ENCODE measurements at regions not wholly inside any gene's neighbourhood (a gene's known extent, or its start where the extent isn't known, plus 50 kb on each side); places are given as distances from the start of the nearest gene placed in this dataset.
"Not testable (repeated sequence)": the region's sequence is repeated elsewhere in the genome, so short reads cannot be mapped to it uniquely, and the experiment has no call there.

DNA sequence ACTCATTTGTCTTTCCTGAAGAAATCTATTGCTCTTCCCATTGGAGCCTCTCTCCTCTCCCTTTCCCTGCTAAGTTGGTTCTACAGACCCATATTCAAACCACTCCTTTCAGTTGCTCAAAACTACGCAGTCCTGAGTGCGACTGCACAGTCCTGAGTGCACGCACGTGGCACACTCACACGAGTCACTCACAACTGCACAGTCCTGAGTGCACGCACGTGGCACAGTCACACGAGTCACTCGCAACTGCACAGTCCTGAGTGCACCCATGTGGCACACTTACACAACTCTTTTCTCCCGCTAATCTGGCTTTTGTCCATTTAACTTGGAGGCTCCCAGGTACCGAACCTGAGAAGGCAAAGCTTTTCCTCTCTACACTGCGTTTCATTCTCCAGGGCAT is 159.7 kb downstream of the RNASET2 start:
- TF ChIP-seq, protein P1, sequence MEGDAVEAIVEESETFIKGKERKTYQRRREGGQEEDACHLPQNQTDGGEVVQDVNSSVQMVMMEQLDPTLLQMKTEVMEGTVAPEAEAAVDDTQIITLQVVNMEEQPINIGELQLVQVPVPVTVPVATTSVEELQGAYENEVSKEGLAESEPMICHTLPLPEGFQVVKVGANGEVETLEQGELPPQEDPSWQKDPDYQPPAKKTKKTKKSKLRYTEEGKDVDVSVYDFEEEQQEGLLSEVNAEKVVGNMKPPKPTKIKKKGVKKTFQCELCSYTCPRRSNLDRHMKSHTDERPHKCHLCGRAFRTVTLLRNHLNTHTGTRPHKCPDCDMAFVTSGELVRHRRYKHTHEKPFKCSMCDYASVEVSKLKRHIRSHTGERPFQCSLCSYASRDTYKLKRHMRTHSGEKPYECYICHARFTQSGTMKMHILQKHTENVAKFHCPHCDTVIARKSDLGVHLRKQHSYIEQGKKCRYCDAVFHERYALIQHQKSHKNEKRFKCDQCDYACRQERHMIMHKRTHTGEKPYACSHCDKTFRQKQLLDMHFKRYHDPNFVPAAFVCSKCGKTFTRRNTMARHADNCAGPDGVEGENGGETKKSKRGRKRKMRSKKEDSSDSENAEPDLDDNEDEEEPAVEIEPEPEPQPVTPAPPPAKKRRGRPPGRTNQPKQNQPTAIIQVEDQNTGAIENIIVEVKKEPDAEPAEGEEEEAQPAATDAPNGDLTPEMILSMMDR (IDR thresholded peaks at IDR 0.05; ENCODE audit: unreplicated experiment), result no peak
- DNase-seq, result no peak
- Mint-ChIP-seq H3K36me3 (ENCODE audit: insufficient read depth, unreplicated experiment) (no peaks in the 10 kb centered on the region), H3K9me3 (ENCODE audit: low read depth, unreplicated experiment) (no peaks in the 10 kb centered on the region), H3K27me3 (ENCODE audit: unreplicated experiment) (peaks cover 24% of the 10 kb centered on the region), H3K4me1 (ENCODE audit: low read depth, unreplicated experiment) (no peaks in the 10 kb centered on the region), H3K4me3 (ENCODE audit: low read depth, unreplicated experiment) (no peak overlapping the region), H3K27ac (ENCODE audit: unreplicated experiment) (no peak overlapping the region)
- intact Hi-C loops (cut with micrococcal nuclease; ENCODE audit: unreplicated experiment), result no loop called here
- CTCF ChIA-PET, result no interaction called here
- BruUV-seq (replicated peaks), result no TSS peak

DNA sequence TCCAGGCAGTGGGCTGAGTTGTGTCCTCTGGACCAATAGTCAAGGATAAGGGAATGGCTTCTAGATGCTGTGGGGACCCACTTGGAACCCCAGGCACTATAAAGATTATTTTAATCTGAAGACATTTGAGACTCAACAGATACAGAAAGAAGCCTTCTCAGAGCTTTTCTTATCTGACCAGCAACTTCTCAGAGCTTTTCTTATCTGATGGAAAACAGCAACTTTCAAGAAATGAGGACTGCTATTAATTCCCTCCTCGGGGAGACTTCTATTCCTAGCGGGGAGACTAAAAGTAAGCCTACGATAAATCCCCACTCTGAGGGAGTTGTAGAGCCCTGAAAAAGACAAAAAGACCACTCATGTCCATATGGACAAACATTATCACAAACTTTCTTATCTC is 160.5 kb downstream of the RNASET2 start:
- H3K4me3 Mint-ChIP-seq (ENCODE audit: low read depth, unreplicated experiment), result no peak overlapping the region
- no TSS peak for BruUV-seq (replicated peaks)
- no peaks in the 10 kb centered on the region for H3K36me3 Mint-ChIP-seq (ENCODE audit: insufficient read depth, unreplicated experiment)
- TF ChIP-seq, protein P1 (IDR thresholded peaks at IDR 0.05; ENCODE audit: unreplicated experiment), result no peak
- no peaks in the 10 kb centered on the region for H3K4me1 Mint-ChIP-seq (ENCODE audit: low read depth, unreplicated experiment)
- H3K27ac Mint-ChIP-seq (ENCODE audit: unreplicated experiment), result no peak overlapping the region
- intact Hi-C loops (cut with micrococcal nuclease; ENCODE audit: unreplicated experiment), result no loop called here
- peaks cover 31% of the 10 kb centered on the region for H3K27me3 Mint-ChIP-seq (ENCODE audit: unreplicated experiment)
- CTCF ChIA-PET, result no interaction called here
- H3K9me3 Mint-ChIP-seq (ENCODE audit: low read depth, unreplicated experiment), result no peaks in the 10 kb centered on the region
- no peak for DNase-seq

DNA sequence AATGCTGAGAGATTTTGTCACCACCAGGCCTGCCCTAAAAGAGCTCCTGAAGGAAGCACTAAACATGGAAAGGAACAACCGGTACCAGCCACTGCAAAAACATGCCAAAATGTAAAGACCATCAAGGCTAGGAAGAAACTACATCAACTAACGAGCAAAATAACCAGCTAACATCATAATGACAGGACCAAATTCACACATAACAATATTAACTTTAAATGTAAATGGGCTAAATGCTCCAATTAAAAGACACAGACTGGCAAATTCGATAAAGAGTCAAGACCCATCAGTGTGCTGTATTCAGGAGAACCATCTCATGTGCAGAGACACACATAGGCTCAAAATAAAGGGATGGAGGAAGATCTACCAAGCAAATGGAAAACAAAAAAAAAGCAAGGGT is 163.8 kb upstream of the RPS6KA2 start:
- CTCF ChIA-PET; DNase-seq; H3K36me3 Mint-ChIP-seq (ENCODE audit: insufficient read depth, unreplicated experiment); H3K27ac Mint-ChIP-seq (ENCODE audit: unreplicated experiment); intact Hi-C loops (cut with micrococcal nuclease; ENCODE audit: unreplicated experiment); BruUV-seq (replicated peaks); H3K4me3 Mint-ChIP-seq (ENCODE audit: low read depth, unreplicated experiment); H3K9me3 Mint-ChIP-seq (ENCODE audit: low read depth, unreplicated experiment); H3K4me1 Mint-ChIP-seq (ENCODE audit: low read depth, unreplicated experiment): not testable (repeated sequence)
- H3K27me3 Mint-ChIP-seq (ENCODE audit: unreplicated experiment), result peaks cover 32% of the 10 kb centered on the region

DNA sequence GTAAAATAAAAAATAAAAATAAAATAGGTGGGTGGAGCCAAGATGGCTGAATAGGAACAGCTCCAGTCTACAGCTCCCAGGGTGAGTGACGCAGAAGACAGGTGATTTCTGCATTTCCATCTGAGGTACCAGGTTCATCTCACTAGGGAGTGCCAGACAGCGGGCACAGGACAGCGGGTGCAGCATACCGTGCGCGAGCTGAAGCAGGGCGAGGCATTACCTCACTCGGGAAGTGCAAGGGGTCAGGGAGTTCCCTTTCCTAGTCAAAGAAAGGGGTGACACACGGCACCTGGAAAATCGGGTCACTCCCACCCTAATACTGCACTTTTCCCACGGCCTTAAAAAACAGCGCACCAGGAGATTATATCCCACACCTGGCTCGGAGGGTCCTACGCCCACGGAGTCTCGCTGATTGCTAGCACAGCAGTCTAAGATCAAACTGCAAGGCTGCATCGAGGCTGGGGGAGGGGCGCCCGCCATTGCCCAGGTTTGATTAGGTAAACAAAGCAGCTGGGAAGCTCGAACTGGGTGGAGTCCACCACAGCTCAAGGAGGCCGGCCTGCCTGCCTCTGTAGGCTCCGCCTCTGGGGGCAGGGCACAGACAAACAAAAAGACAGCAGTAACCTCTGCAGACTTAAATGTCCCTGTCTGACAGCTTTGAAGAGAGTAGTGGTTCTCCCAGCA is 161.9 kb upstream of the RPS6KA2 start:
- CTCF ChIA-PET, result interaction anchor here (0.9 kb wide), 1 partner anchor 162 kb away, joined by 5 read pairs; no protein-coding TSS in a partner anchor
- peaks cover 32% of the 10 kb centered on the region for H3K27me3 Mint-ChIP-seq (ENCODE audit: unreplicated experiment)
- H3K9me3 Mint-ChIP-seq (ENCODE audit: low read depth, unreplicated experiment), result not testable (repeated sequence)

DNA sequence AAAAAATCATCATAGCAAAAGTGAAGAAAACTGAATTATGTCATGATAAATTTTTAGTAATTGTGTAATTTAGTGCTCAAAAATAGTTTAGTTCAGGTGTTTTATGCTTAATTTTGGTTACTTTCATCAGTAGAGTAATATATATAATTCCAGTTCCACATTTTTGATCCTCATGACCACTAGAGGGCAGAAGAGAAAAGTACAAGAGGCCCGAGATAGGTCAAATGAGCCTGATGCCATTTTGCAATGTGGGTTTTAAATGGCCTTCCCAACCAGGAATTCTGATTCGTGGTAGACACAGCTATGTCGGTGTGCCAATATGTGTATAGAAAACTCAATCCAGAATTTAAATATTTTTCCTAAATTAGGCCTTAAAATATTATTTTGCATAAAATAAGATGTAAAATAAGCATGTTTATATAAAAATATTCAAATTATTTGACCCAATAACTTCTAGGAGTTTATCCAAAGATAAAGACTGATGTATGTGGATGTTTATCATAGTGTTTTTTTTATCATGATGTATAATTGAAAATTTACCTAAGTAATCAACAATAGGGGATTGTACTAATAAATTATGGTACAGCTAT is 159.7 kb upstream of the RPS6KA2 start:
- BruUV-seq (replicated peaks), result no TSS peak
- Mint-ChIP-seq H3K4me1 (ENCODE audit: low read depth, unreplicated experiment) (no peaks in the 10 kb centered on the region), H3K27me3 (ENCODE audit: unreplicated experiment) (peaks cover 25% of the 10 kb centered on the region), H3K36me3 (ENCODE audit: insufficient read depth, unreplicated experiment) (no peaks in the 10 kb centered on the region), H3K9me3 (ENCODE audit: low read depth, unreplicated experiment) (no peaks in the 10 kb centered on the region), H3K4me3 (ENCODE audit: low read depth, unreplicated experiment) (no peak overlapping the region), H3K27ac (ENCODE audit: unreplicated experiment) (no peak overlapping the region)
- CTCF ChIA-PET, result interaction anchor here (2.3 kb wide), 1 partner anchor 164 kb away, joined by 14 read pairs; no protein-coding TSS in a partner anchor
- DNase-seq, result peak; percentile 37
- TF ChIP-seq, protein P1 (IDR thresholded peaks at IDR 0.05; ENCODE audit: unreplicated experiment), result peak; percentile 58
- intact Hi-C loops (cut with micrococcal nuclease; ENCODE audit: unreplicated experiment), result loop anchor here (1.0 to 5.0 kb wide), 4 partner anchors 76 to 356 kb away; no protein-coding TSS in a partner anchor

More for the DNA sequence above, 161.9 kb upstream of the RPS6KA2 start:
- peak; percentile 33 for DNase-seq
- H3K4me3 Mint-ChIP-seq (ENCODE audit: low read depth, unreplicated experiment), result peak overlapping the region; percentile 41
- intact Hi-C loops (cut with micrococcal nuclease; ENCODE audit: unreplicated experiment), result loop anchor here (5.0 kb wide), 1 partner anchor 73 kb away; no protein-coding TSS in a partner anchor
- H3K27ac Mint-ChIP-seq (ENCODE audit: unreplicated experiment); H3K4me1 Mint-ChIP-seq (ENCODE audit: low read depth, unreplicated experiment); H3K36me3 Mint-ChIP-seq (ENCODE audit: insufficient read depth, unreplicated experiment); BruUV-seq (replicated peaks): not testable (repeated sequence)

Measured in Calu3 (cell line).